ENCODE measurements at regions not wholly inside any gene's neighbourhood (a gene's known extent, or its start where the extent isn't known, plus 50 kb on each side); places are given as distances from the start of the nearest gene placed in this dataset.

DNA sequence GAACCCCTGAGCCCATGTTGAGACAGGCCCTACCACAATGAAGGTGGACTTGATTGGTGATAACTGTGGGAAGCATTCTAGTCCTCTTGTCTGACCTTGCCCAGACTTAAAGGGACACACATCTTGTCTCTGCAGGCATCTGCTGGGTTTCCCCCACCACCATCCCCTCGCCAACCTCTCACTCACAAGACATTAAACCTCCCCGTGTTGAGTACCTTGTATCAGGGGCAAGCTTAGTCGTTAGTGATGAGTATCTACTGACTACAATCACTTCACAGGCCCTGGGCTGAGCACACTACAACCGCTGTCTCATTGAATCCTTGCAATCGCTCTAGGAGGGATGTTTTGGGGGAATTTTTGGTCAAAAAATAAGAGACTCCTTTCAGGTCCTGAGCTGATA is 86.0 kb downstream of the ICOS start:
- Histone ChIP-seq H3K4me3 (ENCODE audit: low read depth, low read length) (no peak overlapping the region), H3K4me1 (ENCODE audit: control insufficient read depth, insufficient read depth, low read length) (peaks cover 6% of the 10 kb centered on the region; the same call in 1 of the 2 replicates), H3K36me3 (ENCODE audit: control insufficient read depth in 2 of 2, insufficient read depth in 1 of 2, low read length in 2 of 2) (no peaks in the 10 kb centered on the region), H3K27ac (ENCODE audit: extremely low read depth, low read depth, low read length) (no peak overlapping the region), H3K9me3 (ENCODE audit: control insufficient read depth, insufficient read depth, low read depth, low read length) (no peaks in the 10 kb centered on the region)
- ChIA-PET CTCF (interaction anchor here (0.6 to 4.4 kb wide), 5 partner anchors 86 to 661 kb away, joined by 3 to 21 read pairs (median 3); no protein-coding TSS in a partner anchor), POLR2A (no interaction called here)
- TF ChIP-seq, protein P1, sequence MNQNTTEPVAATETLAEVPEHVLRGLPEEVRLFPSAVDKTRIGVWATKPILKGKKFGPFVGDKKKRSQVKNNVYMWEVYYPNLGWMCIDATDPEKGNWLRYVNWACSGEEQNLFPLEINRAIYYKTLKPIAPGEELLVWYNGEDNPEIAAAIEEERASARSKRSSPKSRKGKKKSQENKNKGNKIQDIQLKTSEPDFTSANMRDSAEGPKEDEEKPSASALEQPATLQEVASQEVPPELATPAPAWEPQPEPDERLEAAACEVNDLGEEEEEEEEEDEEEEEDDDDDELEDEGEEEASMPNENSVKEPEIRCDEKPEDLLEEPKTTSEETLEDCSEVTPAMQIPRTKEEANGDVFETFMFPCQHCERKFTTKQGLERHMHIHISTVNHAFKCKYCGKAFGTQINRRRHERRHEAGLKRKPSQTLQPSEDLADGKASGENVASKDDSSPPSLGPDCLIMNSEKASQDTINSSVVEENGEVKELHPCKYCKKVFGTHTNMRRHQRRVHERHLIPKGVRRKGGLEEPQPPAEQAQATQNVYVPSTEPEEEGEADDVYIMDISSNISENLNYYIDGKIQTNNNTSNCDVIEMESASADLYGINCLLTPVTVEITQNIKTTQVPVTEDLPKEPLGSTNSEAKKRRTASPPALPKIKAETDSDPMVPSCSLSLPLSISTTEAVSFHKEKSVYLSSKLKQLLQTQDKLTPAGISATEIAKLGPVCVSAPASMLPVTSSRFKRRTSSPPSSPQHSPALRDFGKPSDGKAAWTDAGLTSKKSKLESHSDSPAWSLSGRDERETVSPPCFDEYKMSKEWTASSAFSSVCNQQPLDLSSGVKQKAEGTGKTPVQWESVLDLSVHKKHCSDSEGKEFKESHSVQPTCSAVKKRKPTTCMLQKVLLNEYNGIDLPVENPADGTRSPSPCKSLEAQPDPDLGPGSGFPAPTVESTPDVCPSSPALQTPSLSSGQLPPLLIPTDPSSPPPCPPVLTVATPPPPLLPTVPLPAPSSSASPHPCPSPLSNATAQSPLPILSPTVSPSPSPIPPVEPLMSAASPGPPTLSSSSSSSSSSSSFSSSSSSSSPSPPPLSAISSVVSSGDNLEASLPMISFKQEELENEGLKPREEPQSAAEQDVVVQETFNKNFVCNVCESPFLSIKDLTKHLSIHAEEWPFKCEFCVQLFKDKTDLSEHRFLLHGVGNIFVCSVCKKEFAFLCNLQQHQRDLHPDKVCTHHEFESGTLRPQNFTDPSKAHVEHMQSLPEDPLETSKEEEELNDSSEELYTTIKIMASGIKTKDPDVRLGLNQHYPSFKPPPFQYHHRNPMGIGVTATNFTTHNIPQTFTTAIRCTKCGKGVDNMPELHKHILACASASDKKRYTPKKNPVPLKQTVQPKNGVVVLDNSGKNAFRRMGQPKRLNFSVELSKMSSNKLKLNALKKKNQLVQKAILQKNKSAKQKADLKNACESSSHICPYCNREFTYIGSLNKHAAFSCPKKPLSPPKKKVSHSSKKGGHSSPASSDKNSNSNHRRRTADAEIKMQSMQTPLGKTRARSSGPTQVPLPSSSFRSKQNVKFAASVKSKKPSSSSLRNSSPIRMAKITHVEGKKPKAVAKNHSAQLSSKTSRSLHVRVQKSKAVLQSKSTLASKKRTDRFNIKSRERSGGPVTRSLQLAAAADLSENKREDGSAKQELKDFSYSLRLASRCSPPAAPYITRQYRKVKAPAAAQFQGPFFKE (tag by site-specific recombination; IDR thresholded peaks at IDR 0.05; ENCODE audit: borderline replicate concordance), result no peak
- TF ChIP-seq, protein P2, sequence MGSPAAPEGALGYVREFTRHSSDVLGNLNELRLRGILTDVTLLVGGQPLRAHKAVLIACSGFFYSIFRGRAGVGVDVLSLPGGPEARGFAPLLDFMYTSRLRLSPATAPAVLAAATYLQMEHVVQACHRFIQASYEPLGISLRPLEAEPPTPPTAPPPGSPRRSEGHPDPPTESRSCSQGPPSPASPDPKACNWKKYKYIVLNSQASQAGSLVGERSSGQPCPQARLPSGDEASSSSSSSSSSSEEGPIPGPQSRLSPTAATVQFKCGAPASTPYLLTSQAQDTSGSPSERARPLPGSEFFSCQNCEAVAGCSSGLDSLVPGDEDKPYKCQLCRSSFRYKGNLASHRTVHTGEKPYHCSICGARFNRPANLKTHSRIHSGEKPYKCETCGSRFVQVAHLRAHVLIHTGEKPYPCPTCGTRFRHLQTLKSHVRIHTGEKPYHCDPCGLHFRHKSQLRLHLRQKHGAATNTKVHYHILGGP (tag by site-specific recombination; IDR thresholded peaks at IDR 0.05), result no peak
- TF ChIP-seq ZNF571 (tag by site-specific recombination; IDR thresholded peaks at IDR 0.05), result no peak
- TF ChIP-seq ZNF23 (tag by site-specific recombination; IDR thresholded peaks at IDR 0.05; ENCODE audit: borderline replicate concordance), result no peak
- TF ChIP-seq ZNF138 (tag by site-specific recombination; IDR thresholded peaks at IDR 0.05; ENCODE audit: borderline replicate concordance), result no peak
- TF ChIP-seq ATF2 (tag by site-specific recombination; IDR thresholded peaks at IDR 0.05; ENCODE audit: low read depth), result no peak
- no peak for TF ChIP-seq ZBTB7A (tag by site-specific recombination; IDR thresholded peaks at IDR 0.05; ENCODE audit: low read depth)
- no peak for TF ChIP-seq ZSCAN4 (tag by site-specific recombination; IDR thresholded peaks at IDR 0.05)
- no peak for TF ChIP-seq FEZF1 (tag by site-specific recombination; IDR thresholded peaks at IDR 0.05)
- no peak for TF ChIP-seq SP7 (tag by site-specific recombination; IDR thresholded peaks at IDR 0.05)
- no peak for TF ChIP-seq ZNF10 (tag by site-specific recombination; IDR thresholded peaks at IDR 0.05)
- TF ChIP-seq ZNF510 (tag by site-specific recombination; IDR thresholded peaks at IDR 0.05; ENCODE audit: insufficient replicate concordance), result no peak
- no peak for TF ChIP-seq ZNF501 (tag by site-specific recombination; IDR thresholded peaks at IDR 0.05)
- no peak for TF ChIP-seq ZNF701 (tag by site-specific recombination; IDR thresholded peaks at IDR 0.05)
- TF ChIP-seq ZNF704 (tag by site-specific recombination; IDR thresholded peaks at IDR 0.05), result no peak
- no peak for TF ChIP-seq RBAK (tag by site-specific recombination; IDR thresholded peaks at IDR 0.05)
- no peak for TF ChIP-seq GLIS2 (tag by site-specific recombination; IDR thresholded peaks at IDR 0.05)
- no peak for TF ChIP-seq ZNF645 (tag by site-specific recombination; IDR thresholded peaks at IDR 0.05)
- no peak for TF ChIP-seq MYNN (tag by site-specific recombination; IDR thresholded peaks at IDR 0.05; ENCODE audit: borderline replicate concordance)

Data from HEK293 (cell line).